NOMO-1 treated with DMSO at 0.1 percent for 48 hours (cell line): ENCODE measurements at regions not wholly inside any gene's neighbourhood (a gene's known extent, or its start where the extent isn't known, plus 50 kb on each side); places are given as distances from the start of the nearest gene placed in this dataset.
"Not testable (repeated sequence)": the region's sequence is repeated elsewhere in the genome, so short reads cannot be mapped to it uniquely, and the experiment has no call there.

ENCODE experiments used
- DNase-seq: peaks from one replicate; lab custom pipeline; 2025; ENCODE audit not compliant: unreplicated experiment; lab: John Stamatoyannopoulos, UW

DNA sequence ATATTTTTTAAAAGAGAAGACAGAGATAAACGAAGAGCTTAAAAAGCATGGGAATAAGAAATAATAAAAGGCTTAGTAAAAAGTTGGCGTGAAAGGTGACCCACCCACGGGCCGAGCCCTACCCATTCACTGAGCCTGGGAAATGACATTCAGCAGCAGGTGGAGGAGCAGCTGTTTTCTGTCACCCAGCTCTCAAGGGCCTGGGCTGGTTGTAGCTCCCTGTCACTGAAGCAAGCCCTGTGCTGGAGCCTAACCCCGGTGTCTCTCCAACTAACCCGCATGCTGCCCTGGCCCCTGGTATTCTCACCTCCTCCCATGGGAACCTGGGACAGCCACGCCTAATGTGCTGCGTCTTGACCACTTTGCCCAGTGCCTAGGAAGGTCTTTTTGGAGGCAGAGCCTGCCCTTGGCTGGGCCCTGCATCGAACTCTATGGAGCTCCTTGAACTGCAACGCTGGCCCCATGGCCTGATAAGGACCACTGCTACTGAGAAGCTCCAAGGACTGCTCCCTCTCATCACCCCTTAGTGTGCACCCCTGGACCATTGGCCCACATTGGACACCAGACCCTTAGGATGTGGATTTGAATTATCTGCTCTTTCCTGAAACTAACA, 68.8 kb upstream of the IYD start:
- DNase-seq: no peak

- no peak for DNase-seq
These were observed 66.8 kb upstream of the IYD start for GRCh38 chr6:150301846-150302519.

DNA sequence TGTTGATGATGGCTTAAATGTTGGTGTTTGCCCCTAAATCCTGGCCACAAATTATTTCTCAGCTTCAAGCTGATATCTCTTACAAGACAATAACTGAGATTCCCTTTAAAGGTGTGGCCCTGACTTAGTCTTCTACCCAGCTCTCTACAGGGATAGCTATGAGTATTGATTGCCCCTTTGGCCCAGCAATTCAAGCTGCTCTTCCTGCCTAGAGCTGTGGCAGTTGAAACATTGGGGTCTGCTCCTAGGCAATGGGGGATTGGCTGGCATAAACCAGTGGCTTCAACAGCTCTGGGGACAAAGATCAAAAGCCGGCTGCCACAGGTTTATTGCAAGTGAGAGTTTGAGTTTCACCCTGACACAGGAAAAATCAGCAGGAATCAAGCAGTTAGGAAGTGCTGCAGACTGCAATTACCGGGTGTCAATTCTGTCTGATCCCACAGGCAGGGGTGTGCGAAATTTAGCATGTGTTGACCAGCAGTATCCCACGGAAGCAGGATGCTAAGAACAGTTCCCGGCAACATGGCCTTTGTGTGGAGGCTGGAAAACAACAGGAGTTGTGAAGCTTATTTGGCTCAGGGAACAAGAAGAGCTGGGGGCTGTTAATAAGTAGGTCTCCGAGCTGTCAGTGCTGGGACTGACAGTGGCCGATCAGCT, 66.2 kb upstream of the IYD start:
- DNase-seq: no peak

- DNase-seq: no peak
These were observed 65.6 kb upstream of the IYD start for GRCh38 chr6:150303256-150303655.

DNA sequence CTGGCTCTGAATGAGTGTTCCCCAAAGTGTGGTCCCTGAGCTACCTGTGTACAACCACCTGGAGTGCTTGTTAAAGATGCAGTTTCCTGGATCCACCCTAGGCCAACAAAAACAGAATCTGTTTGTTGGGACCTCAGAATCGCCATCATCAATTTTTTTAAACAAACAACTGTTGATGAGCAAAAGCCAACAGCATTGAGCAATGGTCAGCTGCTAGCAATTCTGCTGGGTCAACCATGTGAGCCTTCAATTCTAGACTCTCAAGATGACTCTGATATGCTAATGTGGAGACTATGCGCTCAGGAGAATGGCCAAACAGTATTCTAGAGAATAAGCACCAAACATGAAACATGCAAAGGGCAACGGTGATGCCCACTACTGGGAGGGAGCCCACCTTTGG, 64.4 kb upstream of the IYD start:
- DNase-seq: no peak

DNA sequence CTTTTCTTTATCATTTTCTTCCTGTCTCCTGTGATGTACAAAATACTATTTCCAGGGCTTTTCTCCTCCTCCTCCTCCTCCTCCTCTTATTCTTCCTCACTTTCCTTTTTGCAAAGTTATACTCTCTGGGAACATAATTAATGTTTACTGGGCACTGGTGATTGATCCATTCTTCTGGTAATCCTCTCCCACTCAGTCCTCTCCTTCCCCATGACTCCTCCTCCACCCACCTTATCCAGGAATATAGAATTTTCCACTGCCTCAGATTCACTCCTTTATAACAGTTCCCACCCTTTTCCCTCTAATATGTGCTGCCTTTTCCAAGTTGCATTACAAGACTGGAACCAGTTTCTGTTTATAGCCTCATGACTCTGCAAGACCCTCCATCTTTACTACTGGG, 62.5 kb upstream of the IYD start:
- DNase-seq: no peak

- no peak for DNase-seq
These were observed 61.3 kb upstream of the IYD start for GRCh38 chr6:150307520-150307919.

DNA sequence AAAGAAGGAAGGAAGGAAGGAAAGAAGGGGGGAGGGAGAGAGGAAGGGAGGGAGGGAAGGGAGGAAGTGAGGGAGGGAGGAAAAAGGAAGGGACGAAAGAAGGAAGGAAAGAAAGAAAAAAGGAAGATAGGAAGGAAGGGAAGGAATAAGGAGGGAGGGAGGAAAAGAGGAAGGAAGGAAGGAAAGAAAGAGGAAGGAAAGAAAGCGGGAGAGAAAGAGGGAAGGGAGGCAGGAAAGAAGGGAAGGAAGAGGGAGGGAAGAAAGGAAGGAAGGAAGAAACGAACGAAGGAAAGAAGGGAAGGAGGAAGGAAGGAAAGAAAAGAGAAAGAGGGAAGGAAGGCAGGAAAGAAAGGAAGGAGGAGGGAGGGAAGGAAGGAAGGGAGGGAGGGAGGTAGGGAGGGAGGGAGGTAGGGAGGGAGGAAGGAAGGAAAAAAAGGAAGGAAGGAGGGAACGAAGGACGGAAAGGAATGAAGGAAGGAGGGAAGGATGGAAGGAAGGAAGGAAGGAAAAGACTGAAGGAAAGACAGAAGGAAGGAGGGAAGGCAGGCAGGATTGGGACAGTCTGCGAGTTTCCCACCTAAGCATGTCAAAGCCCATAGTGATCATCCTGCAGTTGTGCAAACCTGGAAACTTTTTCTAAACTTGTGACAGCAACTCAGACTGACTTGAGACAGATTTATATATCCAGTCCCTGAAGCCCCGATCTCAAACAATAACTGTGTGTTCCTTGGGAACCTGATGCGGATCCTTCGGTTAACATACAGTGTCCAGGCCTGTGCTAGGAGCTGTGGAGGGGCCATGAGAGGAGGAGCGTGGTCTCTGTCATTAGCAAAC, 59.8 kb upstream of the IYD start:
- no peak for DNase-seq

DNA sequence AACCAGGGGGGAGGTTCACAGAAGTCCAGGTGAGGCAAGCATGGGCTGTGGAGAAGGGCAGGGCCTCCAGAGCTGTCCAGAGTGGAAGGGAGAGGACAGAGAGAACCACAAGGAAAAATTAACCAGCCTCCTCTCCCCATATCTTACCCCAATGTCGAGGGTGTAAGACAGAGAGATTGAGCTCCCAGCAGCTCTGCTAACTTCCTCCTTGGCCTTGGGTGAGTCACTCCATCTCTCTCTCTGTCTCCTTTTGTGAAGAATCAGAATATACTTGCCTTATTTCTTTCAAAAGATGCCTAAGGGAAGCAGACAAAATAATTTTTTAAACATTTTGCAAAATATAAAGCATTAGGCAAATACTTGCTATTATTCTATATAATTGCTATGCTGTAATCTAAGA, 58.3 kb upstream of the IYD start:
- DNase-seq: peak; percentile 44

DNA sequence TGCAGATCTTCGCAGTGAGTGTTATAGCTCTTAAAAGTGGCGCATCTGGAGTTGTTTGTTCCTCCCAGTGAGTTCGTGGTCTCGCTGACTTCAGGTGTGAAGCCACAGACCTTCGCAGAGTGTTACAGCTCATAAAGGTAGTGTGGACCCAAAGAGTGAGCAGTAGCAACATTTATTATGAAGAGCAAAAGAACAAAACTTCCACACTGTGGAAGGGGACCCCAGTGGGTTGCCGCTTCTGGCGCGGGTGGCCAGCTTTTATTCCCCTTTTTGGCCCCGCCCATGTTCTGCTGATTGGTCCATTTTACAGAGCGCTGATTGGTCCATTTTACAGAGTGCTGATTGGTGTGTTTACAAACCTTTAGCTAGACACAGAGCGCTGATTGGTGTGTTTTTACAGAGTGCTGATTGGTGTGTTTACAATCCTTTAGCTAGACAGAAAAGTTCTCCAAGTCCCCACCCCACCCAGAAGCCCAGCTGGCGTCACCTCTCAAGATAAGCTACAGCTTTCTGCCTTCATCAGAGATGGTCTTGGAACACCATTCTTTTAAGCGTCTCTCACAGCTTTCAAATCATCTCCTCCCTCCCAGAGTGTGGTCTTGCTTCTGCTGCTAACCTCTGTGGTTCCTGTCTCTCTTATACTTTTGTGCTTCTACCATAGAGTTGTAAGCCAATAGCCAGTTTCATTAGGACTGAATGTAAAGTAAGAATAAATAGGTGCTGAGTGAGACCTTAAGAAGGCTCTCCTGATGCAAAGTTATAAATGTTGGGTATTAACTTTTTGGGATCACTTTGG, 57.5 kb upstream of the IYD start:
- not testable (repeated sequence) for DNase-seq

GRCh38 chr6:150312395-150312794, 56.4 kb upstream of the IYD start:
- no peak for DNase-seq

- no peak for DNase-seq
These were observed 55.8 kb upstream of the IYD start for GRCh38 chr6:150312844-150313584.

DNA sequence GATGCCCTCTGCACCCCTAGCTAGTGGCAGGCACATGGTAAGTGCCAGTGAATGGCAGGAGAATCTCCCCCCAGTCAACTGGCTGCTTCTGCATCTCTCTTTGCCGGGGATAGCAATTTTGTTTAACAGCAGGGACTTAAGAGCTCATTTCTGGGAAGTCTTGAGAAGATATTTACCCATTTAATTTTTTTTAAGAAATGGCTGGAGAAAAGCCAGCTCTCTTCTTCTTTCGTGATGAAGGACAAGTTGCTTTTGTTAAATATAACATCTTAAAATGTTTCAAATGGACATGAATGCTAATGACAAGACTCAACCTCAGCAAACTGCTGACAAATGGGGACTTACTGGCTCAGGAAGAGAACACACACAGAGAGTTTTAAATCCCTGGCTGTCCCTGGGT, 55.0 kb upstream of the IYD start:
- DNase-seq: no peak

DNA sequence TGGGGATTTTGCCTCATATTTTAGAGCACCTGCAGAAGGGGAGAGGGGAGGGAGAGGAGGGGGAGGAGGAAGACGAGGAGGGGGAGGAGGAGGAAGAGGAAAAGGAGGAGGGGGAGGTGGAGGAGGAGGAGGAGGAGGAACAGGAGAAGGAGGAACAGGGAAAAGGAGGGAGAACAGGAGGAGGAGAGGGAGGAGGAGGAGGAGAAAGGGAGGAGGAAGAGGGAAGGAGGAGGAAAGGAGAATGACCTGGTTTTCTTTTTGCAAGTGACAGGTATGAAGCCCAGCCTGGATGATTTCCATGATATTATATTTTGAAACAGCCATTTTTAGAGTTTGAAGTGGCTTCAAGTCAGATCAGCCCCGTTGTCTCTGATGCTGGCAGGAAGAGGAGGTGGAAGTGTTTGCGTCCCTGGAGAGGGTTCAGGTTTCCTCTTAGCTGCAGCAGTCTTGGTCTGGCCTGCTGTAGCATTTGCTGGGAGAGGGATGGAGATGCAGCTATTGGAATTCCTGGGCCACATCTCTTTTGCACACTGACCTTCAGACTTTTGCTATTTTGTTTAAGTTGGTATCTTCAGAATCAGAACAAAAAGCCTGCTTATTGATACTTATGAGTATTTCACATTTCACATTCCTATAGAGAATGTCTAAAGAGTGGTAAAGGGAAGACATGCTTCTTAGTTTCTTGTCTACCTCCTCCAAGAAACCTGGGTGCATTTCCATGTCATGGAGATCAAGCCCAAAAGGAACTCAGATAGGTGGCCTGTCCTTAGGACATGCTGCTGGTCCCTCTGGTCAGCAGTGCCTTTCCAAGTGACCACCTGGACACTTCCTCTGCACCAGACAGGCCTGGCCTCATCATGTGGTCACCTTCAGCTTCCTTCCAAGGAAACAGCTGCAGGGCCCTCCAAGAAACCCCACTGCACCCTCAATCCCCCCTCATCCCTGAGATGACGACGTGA, 54.3 kb upstream of the IYD start:
- no peak for DNase-seq

DNA sequence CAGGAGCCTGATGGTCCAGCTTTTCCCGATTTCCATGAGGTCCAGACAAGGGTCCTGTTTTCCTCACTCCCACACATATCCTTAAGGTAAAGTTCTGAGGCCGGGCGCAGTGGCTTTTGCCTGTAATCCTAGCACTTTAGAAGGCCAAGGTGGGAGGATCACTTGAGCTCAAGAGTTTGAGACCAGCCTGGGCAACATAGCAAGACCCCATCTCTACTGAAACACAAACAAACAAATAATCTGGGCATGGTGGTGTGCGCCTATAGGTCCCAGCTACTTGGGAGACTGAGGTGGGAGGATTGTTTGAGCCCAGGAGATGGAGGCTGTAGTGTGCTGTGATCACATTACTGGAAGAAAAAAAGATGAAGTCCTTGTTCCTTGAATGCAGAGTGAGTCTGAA, 53.2 kb upstream of the IYD start:
- no peak for DNase-seq

DNA sequence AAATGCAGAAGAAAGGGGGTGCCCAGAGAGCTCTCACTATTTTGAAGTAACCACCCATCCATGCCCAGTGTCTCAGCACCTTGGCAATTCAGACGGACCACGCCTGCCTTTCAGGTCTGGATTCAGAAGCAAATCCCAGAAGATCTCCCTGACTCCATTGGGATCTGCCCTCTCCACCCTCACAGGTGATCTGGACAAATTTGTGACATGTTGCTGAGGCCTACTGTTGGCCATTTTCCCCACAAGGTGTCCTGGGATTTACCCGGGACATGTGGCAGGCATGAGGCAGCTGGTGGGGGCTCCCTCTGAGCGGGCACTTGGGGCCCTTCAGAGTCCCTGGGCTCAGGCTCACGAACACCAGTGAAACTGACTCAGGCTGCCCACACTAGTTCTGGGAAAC, 51.9 kb upstream of the IYD start:
- DNase-seq: no peak
